ENCODE measurements at regions not wholly inside any gene's neighbourhood (a gene's known extent, or its start where the extent isn't known, plus 50 kb on each side); places are given as distances from the start of the nearest gene placed in this dataset.
A peak's percentile ranks its signal among the peaks of the same experiment; 100 is the strongest.
"Not testable (repeated sequence)": the region's sequence is repeated elsewhere in the genome, so short reads cannot be mapped to it uniquely, and the experiment has no call there.

DNA sequence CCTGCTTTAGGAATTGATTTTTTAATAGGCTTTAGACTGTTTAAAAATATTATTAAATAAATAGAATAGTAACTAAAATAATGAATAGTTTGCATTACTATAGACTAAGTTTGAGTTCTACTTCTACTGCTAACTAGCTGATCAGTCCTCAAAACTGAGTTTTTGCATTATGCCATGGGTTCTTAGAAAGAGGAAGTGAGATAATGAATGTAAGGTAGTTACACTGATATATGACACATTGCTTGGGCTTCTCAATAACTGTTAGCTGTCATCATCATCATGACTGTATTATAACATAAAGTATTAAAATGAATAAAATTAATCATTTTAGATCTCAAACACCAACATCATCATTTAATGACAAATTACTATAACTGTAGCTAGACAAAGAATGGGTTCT, 949.7 kb downstream of the TRHDE start:
- peak; percentile 11 for DNase-seq (ENCODE audit: low read depth)
- no peak overlapping the region for H3K4me3 ChIP-seq (ENCODE audit: low read depth, low read length)
- TF ChIP-seq, protein P1, sequence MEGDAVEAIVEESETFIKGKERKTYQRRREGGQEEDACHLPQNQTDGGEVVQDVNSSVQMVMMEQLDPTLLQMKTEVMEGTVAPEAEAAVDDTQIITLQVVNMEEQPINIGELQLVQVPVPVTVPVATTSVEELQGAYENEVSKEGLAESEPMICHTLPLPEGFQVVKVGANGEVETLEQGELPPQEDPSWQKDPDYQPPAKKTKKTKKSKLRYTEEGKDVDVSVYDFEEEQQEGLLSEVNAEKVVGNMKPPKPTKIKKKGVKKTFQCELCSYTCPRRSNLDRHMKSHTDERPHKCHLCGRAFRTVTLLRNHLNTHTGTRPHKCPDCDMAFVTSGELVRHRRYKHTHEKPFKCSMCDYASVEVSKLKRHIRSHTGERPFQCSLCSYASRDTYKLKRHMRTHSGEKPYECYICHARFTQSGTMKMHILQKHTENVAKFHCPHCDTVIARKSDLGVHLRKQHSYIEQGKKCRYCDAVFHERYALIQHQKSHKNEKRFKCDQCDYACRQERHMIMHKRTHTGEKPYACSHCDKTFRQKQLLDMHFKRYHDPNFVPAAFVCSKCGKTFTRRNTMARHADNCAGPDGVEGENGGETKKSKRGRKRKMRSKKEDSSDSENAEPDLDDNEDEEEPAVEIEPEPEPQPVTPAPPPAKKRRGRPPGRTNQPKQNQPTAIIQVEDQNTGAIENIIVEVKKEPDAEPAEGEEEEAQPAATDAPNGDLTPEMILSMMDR (IDR thresholded peaks at IDR 0.05; ENCODE audit: low read depth, low read length): no peak
- TF ChIP-seq MYC (IDR thresholded peaks at IDR 0.05; ENCODE audit: low read depth, low read length) (no peak), POLR2A (IDR thresholded peaks at IDR 0.05; ENCODE audit: extremely low read depth, insufficient read length) (no peak)
- TF ChIP-seq, protein P2, sequence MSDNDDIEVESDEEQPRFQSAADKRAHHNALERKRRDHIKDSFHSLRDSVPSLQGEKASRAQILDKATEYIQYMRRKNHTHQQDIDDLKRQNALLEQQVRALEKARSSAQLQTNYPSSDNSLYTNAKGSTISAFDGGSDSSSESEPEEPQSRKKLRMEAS (IDR thresholded peaks at IDR 0.05; ENCODE audit: low read depth, low read length): no peak

DNA sequence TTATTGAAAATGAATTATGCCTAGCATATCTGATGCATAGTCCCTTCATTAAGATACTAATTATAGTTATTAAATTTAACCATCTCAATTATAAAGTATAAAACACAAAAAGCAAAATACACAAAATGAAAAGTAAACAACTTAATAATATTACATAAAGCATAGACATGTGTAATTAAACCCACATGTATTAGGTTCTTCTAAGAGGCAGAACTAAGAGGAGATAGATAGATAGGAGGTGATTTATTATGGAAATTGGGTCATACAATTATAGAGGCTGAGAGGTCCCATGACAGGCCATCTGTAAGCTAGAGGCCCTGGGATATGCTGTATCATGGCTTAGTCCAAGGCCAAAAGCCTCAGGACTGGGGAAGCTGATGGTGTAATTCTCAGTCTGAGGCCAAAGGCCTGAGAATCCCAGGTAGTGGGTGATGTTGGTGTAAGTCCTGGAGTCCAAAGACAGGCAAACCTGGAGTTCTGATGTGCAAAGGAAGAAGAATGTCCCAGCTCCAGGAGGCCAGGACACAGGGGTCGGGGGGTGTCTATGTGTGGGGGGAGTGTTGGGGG, 953.3 kb downstream of the TRHDE start:
- H3K4me3 ChIP-seq (ENCODE audit: low read depth, low read length): no peak overlapping the region
- TF ChIP-seq, protein P2 (IDR thresholded peaks at IDR 0.05; ENCODE audit: low read depth, low read length): no peak
- no peak for TF ChIP-seq POLR2A (IDR thresholded peaks at IDR 0.05; ENCODE audit: extremely low read depth, insufficient read length)
- TF ChIP-seq, protein P1 (IDR thresholded peaks at IDR 0.05; ENCODE audit: low read depth, low read length): no peak
- TF ChIP-seq MYC (IDR thresholded peaks at IDR 0.05; ENCODE audit: low read depth, low read length): no peak
- no peak for DNase-seq (ENCODE audit: low read depth)

DNA sequence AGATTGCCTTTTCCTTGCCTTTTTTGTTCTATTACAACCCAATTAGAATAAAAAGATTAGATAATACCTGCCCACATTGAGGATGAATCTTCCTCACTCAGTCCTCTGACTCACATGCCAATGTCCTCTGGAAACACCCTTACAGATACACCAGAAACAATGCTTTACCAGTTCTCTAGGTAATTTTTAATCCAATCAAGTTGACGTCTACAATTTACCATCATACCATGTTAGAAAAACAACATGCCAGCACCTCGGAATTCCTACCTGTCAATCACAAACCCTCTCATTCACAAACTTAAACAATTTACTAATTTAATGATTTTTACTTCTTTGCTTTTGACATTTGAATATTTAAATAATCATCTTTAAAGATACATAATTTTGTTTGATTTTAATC, 953.8 kb downstream of the TRHDE start:
- no peak overlapping the region for H3K4me3 ChIP-seq (ENCODE audit: low read depth, low read length)
- no peak for DNase-seq (ENCODE audit: low read depth)
- no peak for TF ChIP-seq MYC (IDR thresholded peaks at IDR 0.05; ENCODE audit: low read depth, low read length)
- TF ChIP-seq, protein P1 (IDR thresholded peaks at IDR 0.05; ENCODE audit: low read depth, low read length): no peak
- TF ChIP-seq, protein P2 (IDR thresholded peaks at IDR 0.05; ENCODE audit: low read depth, low read length): no peak
- no peak for TF ChIP-seq POLR2A (IDR thresholded peaks at IDR 0.05; ENCODE audit: extremely low read depth, insufficient read length)

DNA sequence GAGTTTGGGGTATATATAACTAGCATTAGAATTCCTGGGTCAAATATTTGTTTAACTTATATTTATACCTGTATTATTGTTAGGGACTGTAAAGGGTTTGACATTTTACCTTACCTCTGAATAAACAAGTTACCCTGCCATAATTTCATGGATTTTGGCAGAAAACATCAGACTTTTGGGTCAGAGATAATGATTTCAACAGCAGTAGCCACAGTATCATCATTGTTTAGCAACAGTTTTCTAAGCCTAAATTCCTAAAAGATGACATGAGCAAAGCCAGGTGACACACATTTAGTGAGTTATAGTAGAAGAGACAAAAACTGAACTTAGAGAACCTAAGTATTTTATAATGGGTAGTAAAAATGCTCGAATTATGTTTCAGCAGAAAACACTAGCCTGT, 954.4 kb downstream of the TRHDE start:
- H3K4me3 ChIP-seq (ENCODE audit: low read depth, low read length): no peak overlapping the region
- DNase-seq (ENCODE audit: low read depth): no peak
- TF ChIP-seq POLR2A (IDR thresholded peaks at IDR 0.05; ENCODE audit: extremely low read depth, insufficient read length) (no peak), MYC (IDR thresholded peaks at IDR 0.05; ENCODE audit: low read depth, low read length) (no peak)
- TF ChIP-seq, protein P2 (IDR thresholded peaks at IDR 0.05; ENCODE audit: low read depth, low read length): no peak
- TF ChIP-seq, protein P1 (IDR thresholded peaks at IDR 0.05; ENCODE audit: low read depth, low read length): no peak

DNA sequence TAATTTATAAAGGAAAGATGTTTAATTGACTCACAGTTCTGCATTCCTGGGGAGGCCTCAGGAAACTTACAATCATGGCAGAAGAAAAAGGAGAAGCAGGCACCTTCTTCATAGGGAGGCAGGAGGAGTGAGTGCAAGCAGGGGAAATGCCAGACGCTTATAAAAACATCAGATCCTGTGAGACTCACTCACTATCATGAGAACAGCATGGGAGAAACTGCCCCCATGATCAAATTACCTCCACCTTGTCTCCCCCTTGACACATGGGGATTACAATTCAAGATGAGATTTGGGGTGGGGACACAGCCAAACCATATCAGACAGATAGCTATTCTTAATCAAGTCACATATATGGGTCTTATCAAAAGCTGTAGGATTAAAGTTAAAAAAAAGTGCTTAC, 956.7 kb downstream of the TRHDE start:
- not testable (repeated sequence) for H3K4me3 ChIP-seq (ENCODE audit: low read depth, low read length); DNase-seq (ENCODE audit: low read depth)

DNA sequence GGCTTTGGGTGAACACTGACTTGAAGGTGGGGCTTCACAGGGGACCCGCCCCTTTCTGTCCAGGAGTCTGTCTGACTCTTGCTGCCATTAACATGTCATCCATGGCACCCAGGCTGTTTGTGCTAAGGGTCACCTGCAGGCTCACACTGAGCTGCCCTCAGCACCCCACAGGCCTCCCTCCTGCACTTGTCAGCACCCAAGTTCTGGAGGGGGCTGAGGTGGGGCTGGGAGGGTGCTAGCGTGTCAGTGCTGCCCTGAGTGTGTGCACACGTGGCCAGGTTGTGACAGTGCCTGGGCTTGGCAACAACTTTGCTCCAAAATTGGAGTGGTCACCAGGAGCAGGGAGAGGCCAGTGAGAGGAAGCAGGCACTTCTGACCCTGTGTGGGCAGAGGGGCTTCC, 963.2 kb downstream of the TRHDE start:
- TF ChIP-seq, protein P2 (IDR thresholded peaks at IDR 0.05; ENCODE audit: low read depth, low read length): no peak
- TF ChIP-seq MYC (IDR thresholded peaks at IDR 0.05; ENCODE audit: low read depth, low read length) (no peak), POLR2A (IDR thresholded peaks at IDR 0.05; ENCODE audit: extremely low read depth, insufficient read length) (no peak)
- TF ChIP-seq, protein P1 (IDR thresholded peaks at IDR 0.05; ENCODE audit: low read depth, low read length): no peak
- no peak for DNase-seq (ENCODE audit: low read depth)

More for the DNA sequence above, 963.2 kb downstream of the TRHDE start:
- no peak overlapping the region for H3K4me3 ChIP-seq (ENCODE audit: low read depth, low read length)
